GM19468 (cell line): ENCODE measurements at regions not wholly inside any gene's neighbourhood (a gene's known extent, or its start where the extent isn't known, plus 50 kb on each side); places are given as distances from the start of the nearest gene placed in this dataset.

Experiments used
- ATAC-seq: cut with Tn5 transposase; IDR thresholded peaks from one replicate; pipeline ENCODE4 v1.9.1; 2021; ENCODE audit warnings: mild to moderate bottlenecking, moderate library complexity, moderate number of reproducible peaks; ENCODE audit not compliant: unreplicated experiment; ENCODE audit errors: extremely low read depth

DNA sequence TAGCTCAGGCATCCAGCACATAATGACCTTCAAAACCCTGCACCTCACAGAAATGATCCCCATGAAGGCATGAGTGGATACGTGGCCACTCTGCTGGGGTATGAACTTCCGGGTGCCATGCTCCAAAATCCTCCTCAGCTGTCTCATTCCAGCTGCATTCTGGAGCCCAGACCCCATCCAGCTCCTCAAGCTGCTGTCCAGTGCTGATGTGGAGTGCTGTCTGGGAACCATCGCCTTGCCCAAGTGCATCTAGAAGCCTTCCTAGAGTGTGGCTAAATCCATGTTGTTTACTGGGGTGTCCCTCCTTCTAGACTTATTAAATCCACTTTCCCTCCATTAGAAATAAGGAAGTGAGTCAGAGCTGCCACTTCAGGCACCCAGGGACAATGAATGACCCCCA, 130.8 kb upstream of the PTPRT start:
- no peak for ATAC-seq

DNA sequence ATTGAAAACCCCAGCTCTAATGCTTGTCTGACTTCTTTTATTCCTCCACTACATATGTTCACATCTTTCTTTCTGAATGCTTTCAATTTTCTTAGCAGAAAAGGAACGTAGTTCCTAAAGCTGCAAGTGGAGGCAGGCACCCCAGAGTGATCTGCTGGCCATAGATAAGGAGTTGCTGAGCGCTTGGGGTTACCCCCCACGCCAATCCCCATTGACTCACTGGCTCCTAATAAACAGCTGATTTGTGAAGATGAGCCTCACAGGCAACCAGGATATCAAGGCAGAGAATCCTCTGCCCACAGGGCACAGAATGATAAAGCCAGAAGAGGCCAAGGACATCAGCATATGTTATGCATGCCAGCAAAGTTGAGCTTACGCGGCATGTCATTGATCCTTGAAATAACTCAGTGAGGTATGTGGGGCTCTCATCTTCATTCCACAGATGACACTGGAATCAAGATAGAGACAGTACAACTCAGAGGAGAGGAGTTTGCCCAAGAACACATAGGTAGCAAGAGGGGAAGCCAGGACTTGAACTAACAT, 129.1 kb upstream of the PTPRT start:
- no peak for ATAC-seq

DNA sequence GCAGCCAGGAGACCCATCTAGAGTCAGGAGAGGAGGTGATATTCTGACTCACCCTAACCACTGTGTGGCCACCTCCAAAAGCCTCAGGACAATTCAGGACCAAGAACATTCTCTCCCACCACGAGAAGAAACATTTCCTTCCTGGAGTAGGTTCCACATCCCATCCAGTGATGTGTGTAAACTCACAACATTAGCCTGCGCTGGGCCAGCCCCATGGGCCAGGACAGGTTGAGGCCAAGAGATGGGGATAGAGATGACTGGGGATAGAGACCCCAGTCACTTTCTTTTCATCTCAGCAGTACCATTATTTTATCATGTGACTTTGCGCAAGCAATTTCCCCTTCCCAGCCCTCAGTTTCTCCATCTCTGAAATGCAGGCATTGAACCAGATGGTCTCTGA, 126.6 kb upstream of the PTPRT start:
- ATAC-seq: no peak

DNA sequence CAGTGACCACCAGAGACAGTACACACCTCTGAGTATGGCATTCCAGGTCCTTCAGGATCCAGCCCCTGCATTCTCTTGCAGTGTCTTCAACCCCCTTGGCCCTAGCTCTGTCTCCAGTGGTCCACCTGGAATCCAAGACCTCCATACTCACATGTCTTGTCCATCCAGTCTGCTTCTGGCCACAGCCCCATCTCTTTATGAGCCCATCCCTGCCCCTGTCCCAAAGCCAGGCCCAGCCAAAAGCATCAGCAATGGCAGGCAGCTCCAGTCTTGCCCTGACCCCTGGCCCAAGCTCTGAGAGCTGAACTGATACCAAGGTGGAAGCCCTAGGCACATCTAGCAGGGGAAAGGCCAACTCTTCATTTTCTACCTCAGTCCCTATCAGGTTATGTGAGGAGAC, 119.6 kb upstream of the PTPRT start:
- ATAC-seq: no peak

DNA sequence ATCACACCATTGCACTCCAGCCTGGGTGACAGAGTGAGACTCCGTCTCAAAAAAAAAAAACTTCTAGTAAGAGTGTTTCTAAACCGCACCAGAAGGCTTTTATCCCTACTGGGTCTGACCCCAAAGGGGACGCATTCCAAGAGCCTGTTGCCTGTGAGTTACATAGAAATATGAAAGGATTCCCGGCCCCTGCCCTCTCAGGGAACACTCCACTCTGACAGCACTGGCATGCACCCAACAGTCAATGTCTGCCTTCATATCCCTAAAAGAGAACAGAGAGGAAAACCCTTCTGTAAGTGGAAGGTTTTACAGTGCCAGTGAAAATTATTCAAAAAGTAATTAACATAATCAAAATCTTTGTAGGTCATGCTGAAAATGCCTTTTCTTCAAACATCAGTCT, 117.1 kb upstream of the PTPRT start:
- ATAC-seq: no peak

DNA sequence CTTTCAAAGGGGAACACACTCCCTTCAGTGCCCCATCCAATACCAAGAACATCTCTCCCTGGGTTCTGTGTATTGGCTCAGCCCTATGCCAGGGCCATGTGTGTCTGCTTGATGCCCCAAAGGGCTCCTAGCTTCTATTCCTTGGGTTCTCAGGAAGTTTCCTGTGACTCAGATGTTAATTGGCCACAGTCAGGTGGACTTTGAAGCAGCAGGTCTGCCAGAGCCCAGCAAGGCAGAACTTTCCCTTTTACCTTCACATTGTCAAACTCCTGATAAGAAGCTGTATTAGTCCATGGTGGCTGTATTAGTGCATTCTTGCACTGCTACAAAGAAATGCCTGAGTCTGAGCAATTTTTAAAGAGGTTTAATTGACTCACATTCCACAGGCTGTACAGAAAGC, 116.0 kb upstream of the PTPRT start:
- ATAC-seq: no peak

DNA sequence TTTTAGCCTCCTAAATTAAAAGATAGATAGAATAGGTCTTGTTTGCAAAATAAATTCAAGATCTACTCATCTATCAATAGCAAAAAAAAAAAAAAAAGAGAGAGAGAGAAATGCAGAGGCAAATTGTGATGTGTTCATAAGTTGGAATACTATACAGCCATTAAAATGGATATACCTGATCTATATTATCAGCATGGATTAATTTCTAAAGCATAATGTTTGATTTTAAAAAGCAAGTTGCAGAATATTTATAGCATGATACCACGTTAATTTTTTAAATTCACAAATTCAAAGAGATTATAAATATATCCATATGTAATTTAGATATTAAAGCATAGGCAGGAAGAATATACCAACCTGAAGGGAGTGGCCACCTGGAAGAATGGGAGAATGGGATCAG, 114.9 kb upstream of the PTPRT start:
- ATAC-seq: no peak

DNA sequence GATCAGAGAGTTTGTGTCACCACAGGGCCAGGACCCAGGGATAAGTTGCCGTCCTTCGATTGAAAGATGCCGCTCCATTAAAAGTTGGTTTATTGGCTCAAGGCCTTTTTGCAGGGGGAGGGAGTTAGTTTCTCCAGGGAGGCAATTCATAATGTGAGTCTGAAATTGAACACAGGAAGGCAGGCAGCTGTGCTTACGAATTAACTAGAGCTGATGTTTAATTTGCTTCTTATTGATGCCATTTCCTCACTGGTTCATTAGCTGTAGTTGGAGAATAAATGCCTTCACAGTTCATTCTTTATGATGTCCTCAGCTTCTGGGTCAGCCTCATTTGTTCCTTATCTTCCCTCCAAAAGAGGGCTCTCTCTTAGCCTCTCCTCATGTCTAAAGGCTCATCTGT, 113.2 kb upstream of the PTPRT start:
- ATAC-seq: no peak

DNA sequence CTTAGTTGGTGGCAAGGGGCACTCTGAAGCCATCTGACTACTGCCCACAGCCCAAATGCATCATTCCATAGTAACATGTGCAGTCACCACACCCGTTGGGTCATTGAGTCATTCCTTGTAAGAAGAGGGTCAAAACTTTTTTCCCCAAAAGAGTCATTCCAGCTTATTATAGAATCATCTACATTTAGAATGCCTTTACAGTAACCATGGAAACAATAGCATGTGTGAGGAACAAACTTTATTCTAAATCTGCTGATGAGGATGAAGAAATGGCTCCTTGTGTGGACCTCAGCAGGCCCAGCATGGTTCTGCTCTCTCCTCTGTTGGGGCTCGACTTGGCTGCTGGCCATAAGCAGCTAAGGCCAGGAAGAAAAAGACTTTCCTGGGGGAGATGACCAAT, 111.2 kb upstream of the PTPRT start:
- no peak for ATAC-seq

DNA sequence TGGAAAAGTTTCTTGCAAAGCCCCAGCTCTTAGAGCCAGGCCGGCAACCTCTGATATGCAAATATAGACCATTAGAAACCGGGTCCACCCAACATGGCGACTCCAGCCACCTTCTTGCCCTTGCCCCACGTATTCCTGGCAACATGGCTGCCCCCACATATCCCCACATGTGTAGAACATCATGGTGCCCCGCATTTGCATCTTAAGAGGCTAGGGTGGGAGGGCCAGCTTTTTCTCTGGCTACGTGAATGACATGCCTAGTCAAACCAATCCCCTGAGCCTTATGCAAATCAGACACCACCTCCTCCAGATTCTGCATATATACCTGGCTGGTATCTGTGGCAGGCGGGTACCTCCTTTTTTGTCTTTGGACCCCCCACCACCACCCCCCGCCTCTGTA, 106.1 kb upstream of the PTPRT start:
- ATAC-seq: no peak

DNA sequence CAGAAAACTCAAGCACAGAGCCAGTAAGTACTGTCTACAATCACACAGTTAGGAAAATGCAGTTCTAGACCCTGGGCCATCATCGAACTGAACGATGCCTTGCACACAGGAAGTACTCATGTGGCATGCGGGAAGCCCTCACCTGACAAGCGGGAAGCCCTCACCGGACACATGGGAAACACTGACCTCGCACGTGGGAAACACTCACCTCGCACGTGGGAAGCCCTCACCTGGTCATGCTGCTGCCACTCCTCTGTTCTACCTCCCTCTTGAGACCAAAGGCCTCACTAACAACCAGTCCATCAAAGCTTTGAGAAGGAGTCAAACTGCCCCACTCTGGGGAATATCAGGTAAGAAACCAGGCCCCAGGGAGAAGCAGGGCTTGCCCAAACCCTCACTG, 105.6 kb upstream of the PTPRT start:
- no peak for ATAC-seq

DNA sequence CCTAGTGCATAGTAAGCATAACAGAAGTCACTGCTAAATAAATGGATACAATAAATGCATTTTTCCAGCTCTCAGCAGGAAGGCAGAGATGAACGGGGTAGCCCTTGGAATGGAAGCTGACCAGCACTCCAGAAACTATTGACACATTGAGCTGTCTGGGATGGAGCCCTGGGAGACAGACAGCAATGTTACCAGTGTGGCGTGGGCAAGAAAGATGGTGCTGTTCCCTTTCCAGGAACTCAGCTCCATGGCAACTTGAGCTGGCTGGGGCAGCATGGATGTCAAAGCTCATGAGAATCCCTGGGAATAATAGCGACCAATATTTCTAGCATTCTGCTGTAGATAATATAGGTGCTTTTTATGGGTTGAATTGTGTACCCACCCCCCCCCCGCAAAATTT, 104.3 kb upstream of the PTPRT start:
- ATAC-seq: no peak

DNA sequence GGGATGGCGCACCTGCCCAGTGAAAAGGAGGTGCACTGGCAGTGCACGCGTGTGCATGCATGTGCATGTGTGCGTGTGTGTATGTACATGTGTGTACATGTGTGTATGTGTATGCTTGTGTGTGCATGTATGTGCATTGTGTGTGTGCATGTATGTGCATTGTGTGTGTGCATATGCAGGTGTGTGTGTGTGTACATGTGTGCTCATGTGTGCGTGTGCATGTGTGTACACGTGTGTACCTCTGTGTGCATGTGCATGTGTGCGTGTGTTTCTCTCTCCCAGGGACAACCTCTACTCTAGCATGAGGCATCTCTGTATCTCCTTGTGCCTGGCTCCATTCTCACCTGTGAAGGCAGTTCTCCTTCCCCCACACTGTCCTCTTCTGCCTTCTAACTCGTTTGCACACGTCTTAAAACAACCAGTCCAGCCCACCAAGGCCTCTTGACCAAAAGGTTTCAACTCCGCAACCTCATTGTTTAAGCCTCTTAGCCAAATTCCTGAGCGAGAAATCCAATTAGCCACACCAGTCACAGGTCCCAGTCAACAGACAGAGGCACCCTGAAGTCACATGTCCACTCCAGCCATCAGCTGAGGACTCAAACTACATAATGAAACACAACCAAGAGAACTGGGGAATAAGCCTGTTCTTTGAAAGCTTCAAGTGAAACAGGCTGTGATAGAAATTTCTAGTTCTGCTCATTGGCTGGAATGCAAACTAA, 103.5 kb upstream of the PTPRT start:
- ATAC-seq: no peak

DNA sequence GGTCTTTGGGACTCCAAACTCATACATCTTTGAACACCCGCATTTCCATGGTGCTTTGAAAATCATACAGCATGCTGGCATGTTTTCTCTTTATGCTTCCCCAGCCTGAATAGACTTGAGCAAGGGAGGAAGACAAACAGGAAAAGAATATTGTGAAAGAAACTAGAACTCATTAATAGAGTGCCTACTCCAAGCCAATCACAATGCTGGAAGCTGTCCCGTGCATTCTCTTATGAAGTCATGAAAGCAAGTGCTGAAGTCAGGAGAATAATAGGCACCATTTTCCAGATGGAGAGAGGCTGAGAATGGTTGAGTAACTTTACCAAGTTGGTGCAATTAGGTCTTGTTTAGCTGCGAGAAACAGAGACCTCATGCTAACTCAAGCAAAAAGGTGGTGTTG, 102.5 kb upstream of the PTPRT start:
- no peak for ATAC-seq

DNA sequence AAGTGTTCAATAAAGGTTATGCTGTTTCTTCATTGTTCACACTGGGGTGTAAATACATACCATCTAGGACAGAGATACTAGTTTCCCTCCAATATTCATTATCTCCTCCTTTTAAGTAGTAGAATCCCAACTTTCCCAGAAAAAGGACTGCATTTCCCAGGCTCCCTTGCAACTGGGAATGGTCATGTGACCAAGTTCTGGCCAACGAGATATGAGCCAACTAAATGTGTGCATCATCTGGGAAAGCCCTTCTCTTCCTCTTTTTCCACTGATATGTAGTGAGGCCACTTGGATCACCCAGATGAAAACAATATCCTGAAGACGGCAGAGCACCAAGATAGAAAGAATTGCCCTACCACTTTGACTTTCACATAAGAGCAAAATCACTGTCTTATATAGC, 97.9 kb upstream of the PTPRT start:
- no peak for ATAC-seq

DNA sequence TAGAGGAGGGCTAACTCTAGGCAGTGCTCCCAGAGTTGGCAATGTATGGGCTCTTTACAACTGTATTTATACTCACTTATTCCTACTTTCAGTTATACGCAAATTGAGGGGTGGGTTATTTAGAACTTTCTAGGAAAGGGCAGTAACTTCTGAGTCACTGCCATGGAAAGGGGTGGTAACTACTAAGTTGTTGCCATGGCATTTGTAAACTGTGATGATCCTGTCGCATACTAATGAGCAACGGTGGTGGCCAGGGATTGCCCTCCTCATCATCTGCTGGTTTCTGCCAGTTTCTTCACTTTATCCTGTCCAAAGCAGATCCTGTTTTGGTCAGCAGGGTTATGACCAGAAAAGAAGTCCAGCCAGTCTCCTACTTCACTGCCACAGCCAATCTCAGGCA, 95.5 kb upstream of the PTPRT start:
- ATAC-seq: no peak

DNA sequence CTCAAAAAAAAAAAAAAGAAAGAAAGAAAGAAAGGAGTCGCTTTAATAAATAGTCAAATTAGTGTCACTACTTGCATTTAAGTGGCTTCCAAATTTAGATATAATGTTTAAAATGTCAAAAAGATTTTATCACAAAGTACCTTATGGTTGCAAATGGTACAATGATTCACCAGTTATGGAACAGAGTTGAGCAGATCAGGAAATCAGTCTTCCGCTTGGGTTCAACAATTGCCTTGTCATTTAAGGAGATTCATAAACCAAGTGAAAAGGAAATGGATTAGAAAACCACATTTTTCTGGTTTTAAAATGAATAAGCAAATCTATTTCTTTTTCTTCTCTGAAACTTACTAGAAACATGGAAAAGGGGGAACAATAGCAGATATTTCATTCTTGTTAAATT, 94.8 kb upstream of the PTPRT start:
- no peak for ATAC-seq

DNA sequence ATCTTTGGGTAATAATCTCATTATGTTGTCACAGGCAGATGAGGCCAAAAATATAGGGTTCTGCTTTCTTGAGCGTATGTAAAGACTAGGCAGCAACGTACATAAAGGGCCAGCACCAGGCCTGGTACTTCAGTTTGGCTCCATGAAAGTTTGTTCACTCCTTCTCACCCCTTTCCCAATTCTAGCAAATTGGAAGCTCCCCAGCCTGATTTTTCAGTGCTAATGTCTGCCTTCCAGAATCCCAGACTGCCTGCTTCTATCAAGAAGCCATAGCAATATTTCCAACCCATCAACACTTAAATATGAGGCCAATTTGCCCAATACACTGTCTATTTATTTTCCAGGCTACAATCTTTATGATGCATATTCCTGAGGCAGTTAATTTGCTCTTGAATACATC, 93.4 kb upstream of the PTPRT start:
- ATAC-seq: no peak

DNA sequence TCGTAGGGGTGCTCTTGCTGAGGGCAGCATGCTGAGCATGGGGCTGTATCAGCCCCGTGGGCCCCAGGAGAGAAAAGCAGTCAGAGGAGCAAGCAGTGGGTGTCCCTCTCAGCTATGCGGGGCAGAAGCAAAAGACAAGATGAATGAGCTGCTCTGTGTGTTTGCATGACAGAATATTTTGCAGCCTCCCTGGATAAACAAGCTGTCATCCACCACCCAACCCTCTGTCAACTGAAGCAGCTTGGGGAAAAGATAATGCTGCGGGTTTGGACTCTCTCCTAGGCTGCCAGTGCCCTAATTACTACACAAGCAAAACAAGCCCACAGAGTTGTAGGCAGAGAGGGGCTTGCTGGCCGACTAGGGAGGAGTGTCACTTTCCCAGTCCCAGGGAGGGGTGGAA, 82.3 kb upstream of the PTPRT start:
- ATAC-seq: no peak

DNA sequence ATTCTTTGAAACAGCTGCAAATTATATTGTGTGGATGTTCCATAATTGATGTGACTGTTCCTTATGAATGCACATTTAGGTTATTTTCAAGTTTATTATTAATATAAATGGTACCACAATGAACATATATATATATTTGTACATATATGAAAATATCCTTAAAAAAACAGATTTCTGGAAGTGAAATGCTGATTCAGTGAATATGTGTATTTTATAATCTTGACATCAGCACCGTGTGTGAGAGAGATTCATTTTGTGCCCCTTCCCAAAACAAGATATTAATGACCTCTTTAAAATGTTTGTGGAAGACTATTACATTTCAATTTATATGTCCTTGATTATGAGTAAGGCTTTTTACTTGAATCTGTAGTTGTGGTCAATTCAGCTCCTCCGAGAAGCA, 75.7 kb upstream of the PTPRT start:
- ATAC-seq: no peak

DNA sequence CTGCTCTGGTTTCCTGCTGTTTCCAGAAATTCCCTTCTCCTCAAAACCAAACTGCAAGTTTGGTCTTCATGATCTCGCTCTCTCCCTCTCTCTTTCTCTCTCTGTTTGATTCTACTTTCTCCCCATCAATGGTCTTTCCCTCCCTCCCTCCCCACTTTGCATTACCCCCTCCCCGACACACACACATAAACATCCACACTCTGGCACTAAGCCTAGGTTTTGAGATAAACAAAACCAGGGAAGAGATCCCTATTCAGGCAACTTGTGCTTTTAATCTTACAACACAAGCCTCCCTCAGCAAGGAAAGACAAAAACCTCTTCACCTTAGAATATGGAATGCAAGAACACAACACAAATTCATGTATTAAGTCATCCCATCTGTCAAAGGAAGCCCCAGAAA, 73.5 kb upstream of the PTPRT start:
- ATAC-seq: no peak

DNA sequence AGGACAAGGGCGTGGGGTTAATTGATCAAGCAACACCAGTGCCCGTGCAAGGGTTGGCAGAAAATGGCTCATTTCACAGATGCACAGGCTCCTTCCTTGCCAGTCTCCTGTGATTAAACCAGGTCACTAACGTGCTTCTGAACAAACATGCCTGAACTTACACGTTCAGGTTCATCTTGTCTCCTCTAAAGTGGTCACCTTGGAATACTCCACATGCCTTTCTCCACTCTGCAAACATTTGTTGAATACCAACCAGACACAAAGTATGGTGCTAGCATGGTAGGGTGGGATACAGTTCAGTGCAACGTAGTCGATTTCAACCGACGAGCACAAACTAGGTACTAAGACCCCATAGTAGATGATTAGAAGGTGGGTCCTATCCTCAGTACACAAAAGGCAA, 72.6 kb upstream of the PTPRT start:
- no peak for ATAC-seq

DNA sequence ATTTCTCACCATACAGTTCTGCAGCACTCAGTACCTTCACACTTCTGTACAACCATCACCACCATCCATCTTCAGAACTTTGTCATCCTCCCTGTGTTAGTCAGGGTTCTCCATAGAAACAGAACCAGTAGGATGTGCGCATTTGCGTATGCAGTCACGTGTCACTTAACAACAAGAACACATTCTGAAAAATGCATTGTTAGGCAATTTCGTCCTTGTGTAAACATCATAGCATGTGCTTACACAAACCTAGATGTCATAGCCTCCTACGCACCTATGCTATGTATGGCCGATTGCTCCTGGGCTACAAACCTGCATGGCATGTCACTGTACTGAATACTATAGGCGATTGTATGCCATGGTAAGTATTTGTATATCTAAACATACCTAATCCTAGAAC, 66.2 kb upstream of the PTPRT start:
- no peak for ATAC-seq
